AG04450 (cell line): ENCODE measurements at regions not wholly inside any gene's neighbourhood (a gene's known extent, or its start where the extent isn't known, plus 50 kb on each side); places are given as distances from the start of the nearest gene placed in this dataset.
A peak's percentile ranks its signal among the peaks of the same experiment; 100 is the strongest.

Experiments used
- CTCF ChIA-PET: fragments of 300-600, 350-600 bp; formaldehyde crosslinking; extraction: SDS; loops from one replicate; lab custom pipeline; 2022; ENCODE audit warnings: antibody characterized with exemption, inconsistent platforms; lab: Charles Lee
- POLR2A ChIA-PET: fragments of 350-600 bp; formaldehyde crosslinking; extraction: SDS; loops from one replicate; lab custom pipeline; 2021; ENCODE audit warnings: antibody characterized with exemption, inconsistent platforms; lab: Yijun Ruan, JAX
- DNase-seq: peaks from one replicate; pipeline ENCODE4 v3.0.0-alpha.2; 2011; ENCODE audit warnings: low read depth, low spot score
- H3K27ac ChIP-seq: one replicate; pipeline ENCODE4 v1.5.1; 2012; ENCODE audit warnings: low read depth, low read length, control low read depth
- H3K27me3 ChIP-seq: one replicate; pipeline ENCODE4 v1.6.0; 2012; ENCODE audit warnings: low read length; ENCODE audit not compliant: control insufficient read depth, insufficient read depth
- H3K4me3 ChIP-seq: 2 replicates; pipeline ENCODE4 v1.5.1; 2011; ENCODE audit warnings: mild to moderate bottlenecking, low read depth, low read length, control low read depth
- H3K9me3 ChIP-seq: 2 replicates; pipeline ENCODE4 v1.5.1; 2012; ENCODE audit warnings: low read length; ENCODE audit not compliant: control insufficient read depth, insufficient read depth
- TF ChIP-seq, protein P1 (sequence below): IDR thresholded peaks from 2 replicates; pipeline ENCODE4 v1.5.1; 2011; ENCODE audit warnings: low read depth, low read length, control low read depth, inconsistent platforms

DNA sequence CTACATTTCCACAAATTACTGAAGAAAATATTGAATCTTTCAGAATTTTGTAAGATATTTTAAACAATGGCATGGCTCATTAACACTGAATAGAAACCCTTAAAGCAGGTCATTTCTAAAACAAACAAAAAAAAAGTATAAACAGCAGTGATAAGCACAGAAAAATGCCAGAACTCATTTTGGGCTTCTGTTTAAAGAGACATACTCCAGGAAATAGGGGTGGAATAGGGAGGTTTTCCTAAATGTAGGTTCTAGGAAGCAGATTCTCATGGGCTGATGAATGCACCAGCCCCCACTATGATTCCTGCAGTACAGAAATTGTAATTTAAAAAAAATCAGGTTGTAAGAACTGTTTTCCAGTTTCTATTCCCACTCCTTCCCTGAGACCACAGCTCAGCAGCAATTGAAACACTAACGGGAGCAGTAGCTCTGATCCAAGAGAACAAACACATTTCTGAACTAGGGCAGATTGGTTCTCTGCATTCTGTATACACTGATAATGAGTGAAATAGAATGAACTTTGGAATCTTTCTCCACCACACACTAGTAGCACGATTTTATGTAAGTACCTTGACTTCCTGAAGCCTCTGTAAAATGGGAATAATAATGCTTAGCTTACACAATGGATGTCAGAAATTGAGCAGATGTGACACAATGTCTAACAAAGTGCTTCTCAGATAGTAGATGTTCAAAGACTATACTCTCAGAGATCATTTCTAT lies 115.6 kb upstream of the TMTC1 start:
- no peaks in the 10 kb centered on the region for H3K27me3 ChIP-seq
- no peak overlapping the region for H3K4me3 ChIP-seq
- CTCF ChIA-PET: no interaction called here
- no peaks in the 10 kb centered on the region for H3K9me3 ChIP-seq
- H3K27ac ChIP-seq: no peak overlapping the region
- POLR2A ChIA-PET: no interaction called here
- TF ChIP-seq, protein P1, sequence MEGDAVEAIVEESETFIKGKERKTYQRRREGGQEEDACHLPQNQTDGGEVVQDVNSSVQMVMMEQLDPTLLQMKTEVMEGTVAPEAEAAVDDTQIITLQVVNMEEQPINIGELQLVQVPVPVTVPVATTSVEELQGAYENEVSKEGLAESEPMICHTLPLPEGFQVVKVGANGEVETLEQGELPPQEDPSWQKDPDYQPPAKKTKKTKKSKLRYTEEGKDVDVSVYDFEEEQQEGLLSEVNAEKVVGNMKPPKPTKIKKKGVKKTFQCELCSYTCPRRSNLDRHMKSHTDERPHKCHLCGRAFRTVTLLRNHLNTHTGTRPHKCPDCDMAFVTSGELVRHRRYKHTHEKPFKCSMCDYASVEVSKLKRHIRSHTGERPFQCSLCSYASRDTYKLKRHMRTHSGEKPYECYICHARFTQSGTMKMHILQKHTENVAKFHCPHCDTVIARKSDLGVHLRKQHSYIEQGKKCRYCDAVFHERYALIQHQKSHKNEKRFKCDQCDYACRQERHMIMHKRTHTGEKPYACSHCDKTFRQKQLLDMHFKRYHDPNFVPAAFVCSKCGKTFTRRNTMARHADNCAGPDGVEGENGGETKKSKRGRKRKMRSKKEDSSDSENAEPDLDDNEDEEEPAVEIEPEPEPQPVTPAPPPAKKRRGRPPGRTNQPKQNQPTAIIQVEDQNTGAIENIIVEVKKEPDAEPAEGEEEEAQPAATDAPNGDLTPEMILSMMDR: no peak
- no peak for DNase-seq

DNA sequence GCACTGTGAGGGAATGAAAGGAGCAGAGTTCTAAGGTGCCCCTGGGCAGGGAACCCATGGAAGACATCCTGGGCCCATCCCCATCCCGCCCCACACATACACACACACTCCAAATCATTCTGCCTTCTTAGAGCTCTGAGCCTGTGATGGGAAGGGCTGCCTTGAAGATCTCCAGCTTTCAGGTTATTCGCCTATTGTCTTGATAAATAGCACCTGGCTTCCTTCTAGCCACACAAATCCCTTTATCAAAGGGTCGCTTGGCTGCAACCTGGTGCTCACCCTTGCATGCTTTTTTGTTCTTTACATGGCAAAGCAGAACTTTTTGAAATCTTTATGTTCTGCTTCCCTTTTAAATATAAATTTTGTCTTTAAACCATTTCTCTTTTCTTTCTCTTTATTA lies 112.2 kb upstream of the TMTC1 start:
- ChIA-PET POLR2A (no interaction called here), CTCF (no interaction called here)
- TF ChIP-seq, protein P1: no peak
- H3K27me3 ChIP-seq: no peaks in the 10 kb centered on the region
- no peak overlapping the region for H3K27ac ChIP-seq
- no peak for DNase-seq
- no peaks in the 10 kb centered on the region for H3K9me3 ChIP-seq
- H3K4me3 ChIP-seq: no peak overlapping the region

DNA sequence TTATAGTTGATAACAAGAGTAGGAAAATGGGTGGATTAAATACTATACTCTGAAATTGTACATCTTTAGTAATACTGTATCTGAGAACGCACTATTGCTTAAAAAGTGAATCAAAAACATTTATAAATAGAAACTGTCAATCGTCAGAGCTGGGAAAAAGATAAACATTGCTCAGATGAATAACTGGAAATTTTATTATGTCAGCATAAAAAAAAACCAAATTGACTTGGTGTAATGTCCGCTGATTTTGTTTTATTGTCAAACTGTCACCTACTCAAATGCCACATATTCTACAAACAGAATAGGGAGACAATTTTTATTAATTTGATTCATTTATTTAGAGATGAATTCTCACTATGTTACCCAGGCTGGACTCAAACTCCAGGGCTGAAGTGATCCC lies 109.3 kb upstream of the TMTC1 start:
- H3K4me3 ChIP-seq: no peak overlapping the region
- H3K9me3 ChIP-seq: peaks cover 6% of the 10 kb centered on the region; the same call in 1 of the 2 replicates
- TF ChIP-seq, protein P1: no peak
- ChIA-PET CTCF (no interaction called here), POLR2A (no interaction called here)
- no peak overlapping the region for H3K27ac ChIP-seq
- DNase-seq: no peak
- no peaks in the 10 kb centered on the region for H3K27me3 ChIP-seq

DNA sequence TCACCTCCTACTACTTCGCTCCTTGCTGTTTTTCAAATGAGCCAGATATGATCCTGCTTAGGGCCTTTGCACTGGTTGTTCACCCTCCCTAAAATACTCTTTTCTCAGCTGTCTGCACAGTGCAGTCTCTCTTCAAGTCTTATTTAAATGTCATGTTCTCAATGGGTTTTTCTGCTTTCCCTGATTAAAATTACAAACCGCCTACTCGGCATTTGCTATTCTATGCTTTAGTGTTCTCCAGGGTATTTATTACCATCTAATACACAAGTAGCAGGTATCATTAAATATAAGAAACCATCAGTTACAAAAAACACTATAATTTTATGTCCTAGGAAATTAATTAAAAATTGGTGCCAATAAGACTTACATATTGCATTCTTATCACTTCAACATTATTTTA lies 108.0 kb upstream of the TMTC1 start:
- TF ChIP-seq, protein P1: no peak
- Histone ChIP-seq H3K9me3 (peaks cover 6% of the 10 kb centered on the region; the same call in 1 of the 2 replicates), H3K27me3 (no peaks in the 10 kb centered on the region), H3K27ac (no peak overlapping the region), H3K4me3 (no peak overlapping the region)
- ChIA-PET POLR2A (no interaction called here), CTCF (no interaction called here)
- no peak for DNase-seq

DNA sequence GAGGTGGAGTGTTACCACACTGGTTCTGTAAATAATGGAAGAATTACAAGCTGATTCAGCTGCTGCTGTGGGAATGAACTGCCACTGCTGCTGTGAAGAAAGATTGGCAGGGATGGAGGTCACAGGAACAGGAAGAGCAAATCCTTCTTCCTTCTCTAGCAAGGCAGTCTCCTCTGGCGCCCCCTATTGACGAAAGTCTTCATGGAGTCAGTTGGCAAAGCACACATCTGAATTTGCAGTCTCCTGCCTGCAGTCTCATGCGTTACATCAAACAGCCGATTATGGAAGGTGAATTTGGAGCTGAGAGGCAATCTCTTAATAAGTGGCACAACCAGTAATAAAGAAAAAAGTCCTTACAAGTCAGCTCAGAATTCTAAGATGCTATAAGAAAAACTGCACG lies 106.0 kb upstream of the TMTC1 start:
- CTCF ChIA-PET: interaction anchor here (0.7 to 1.4 kb wide), 11 partner anchors 12 to 371 kb away, joined by 3 to 5 read pairs (median 4); no protein-coding TSS in a partner anchor
- POLR2A ChIA-PET: no interaction called here

More for the DNA sequence above, 106.0 kb upstream of the TMTC1 start:
- DNase-seq: no peak
- TF ChIP-seq, protein P1: peak; percentile 53
- peaks cover 6% of the 10 kb centered on the region; the same call in 1 of the 2 replicates for H3K9me3 ChIP-seq
- H3K27ac ChIP-seq: no peak overlapping the region
- no peak overlapping the region for H3K4me3 ChIP-seq
- no peaks in the 10 kb centered on the region for H3K27me3 ChIP-seq
